ENCODE measurements at regions not wholly inside any gene's neighbourhood (a gene's known extent, or its start where the extent isn't known, plus 50 kb on each side); places are given as distances from the start of the nearest gene placed in this dataset.

DNA sequence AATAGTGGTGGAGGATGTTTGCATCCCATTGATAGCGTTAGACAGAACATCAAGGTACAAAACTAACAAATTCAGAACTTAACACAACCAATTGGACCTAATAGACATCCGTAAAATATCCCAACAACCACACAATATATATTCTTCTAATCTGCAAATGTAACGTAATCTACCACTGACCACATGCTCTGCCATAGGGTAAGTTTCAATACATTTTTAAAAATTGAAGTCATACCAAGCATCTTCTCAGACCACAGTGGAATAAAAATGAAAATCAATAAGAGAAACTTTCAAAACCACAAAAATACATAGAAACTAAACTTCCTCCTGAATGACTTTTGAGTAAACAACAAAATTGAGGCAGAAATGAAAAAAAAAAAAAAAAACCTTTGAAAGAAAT lies 1087.5 kb downstream of the KCNT2 start:
- H4K20me1 ChIP-seq (ENCODE audit: insufficient read depth, low read length): no peaks in the 10 kb centered on the region
- no peaks in the 10 kb centered on the region for H3K79me2 ChIP-seq (ENCODE audit: insufficient read depth, low read length)
- H3K27ac ChIP-seq (ENCODE audit: low read depth, low read length, poor library complexity, severe bottlenecking): no peak overlapping the region
- H3K9me3 ChIP-seq (ENCODE audit: low read length): no peaks in the 10 kb centered on the region
- H3K9me2 ChIP-seq (ENCODE audit: low read depth, low read length): no peaks in the 10 kb centered on the region
- H3K27me3 ChIP-seq (ENCODE audit: insufficient read depth, low read length): no peaks in the 10 kb centered on the region
- H3K4me1 ChIP-seq (ENCODE audit: insufficient read depth, low read length, severe bottlenecking): no peaks in the 10 kb centered on the region
- no peaks in the 10 kb centered on the region for H3F3A ChIP-seq (ENCODE audit: insufficient read depth, low read length)
- H3K36me3 ChIP-seq (ENCODE audit: insufficient read depth, low read length): no peaks in the 10 kb centered on the region
- no peak overlapping the region for H2AFZ ChIP-seq (ENCODE audit: low read length)
- no peak overlapping the region for H3K4me3 ChIP-seq (ENCODE audit: low read depth, low read length, poor library complexity, severe bottlenecking)
- no peak for TF ChIP-seq EZH2 (IDR thresholded peaks at IDR 0.05; ENCODE audit: borderline replicate concordance, low read length)
- TF ChIP-seq, protein P1, sequence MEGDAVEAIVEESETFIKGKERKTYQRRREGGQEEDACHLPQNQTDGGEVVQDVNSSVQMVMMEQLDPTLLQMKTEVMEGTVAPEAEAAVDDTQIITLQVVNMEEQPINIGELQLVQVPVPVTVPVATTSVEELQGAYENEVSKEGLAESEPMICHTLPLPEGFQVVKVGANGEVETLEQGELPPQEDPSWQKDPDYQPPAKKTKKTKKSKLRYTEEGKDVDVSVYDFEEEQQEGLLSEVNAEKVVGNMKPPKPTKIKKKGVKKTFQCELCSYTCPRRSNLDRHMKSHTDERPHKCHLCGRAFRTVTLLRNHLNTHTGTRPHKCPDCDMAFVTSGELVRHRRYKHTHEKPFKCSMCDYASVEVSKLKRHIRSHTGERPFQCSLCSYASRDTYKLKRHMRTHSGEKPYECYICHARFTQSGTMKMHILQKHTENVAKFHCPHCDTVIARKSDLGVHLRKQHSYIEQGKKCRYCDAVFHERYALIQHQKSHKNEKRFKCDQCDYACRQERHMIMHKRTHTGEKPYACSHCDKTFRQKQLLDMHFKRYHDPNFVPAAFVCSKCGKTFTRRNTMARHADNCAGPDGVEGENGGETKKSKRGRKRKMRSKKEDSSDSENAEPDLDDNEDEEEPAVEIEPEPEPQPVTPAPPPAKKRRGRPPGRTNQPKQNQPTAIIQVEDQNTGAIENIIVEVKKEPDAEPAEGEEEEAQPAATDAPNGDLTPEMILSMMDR (IDR thresholded peaks at IDR 0.05; ENCODE audit: low read length): no peak
- H3K9ac ChIP-seq (ENCODE audit: low read length): no peak overlapping the region
- no peak overlapping the region for H3K4me2 ChIP-seq (ENCODE audit: low read length)

DNA sequence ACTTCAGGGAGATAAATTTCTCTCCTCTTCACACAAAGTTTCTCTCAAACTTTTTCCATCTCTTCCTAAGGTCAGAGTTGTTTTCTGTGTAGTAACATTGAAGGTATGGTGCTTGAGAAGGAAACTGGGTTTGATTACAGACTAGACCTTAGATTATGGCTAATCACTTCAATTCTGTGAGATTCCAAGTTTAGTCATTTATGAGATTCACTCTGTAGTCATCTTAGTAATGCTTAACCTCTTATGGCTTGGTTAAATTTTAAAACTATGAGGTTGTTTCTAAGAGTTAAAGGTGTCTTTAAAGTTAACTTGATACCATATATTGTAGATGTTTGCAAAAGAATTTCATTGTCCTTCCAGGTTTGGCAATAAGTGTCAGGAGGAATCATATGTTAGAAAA lies 1092.2 kb downstream of the KCNT2 start:
- H3K36me3 ChIP-seq (ENCODE audit: insufficient read depth, low read length): no peaks in the 10 kb centered on the region
- H3K4me3 ChIP-seq (ENCODE audit: low read depth, low read length, poor library complexity, severe bottlenecking): no peak overlapping the region
- no peaks in the 10 kb centered on the region for H3K4me1 ChIP-seq (ENCODE audit: insufficient read depth, low read length, severe bottlenecking)
- no peaks in the 10 kb centered on the region for H3F3A ChIP-seq (ENCODE audit: insufficient read depth, low read length)
- no peaks in the 10 kb centered on the region for H4K20me1 ChIP-seq (ENCODE audit: insufficient read depth, low read length)
- no peak overlapping the region for H3K27ac ChIP-seq (ENCODE audit: low read depth, low read length, poor library complexity, severe bottlenecking)
- TF ChIP-seq, protein P1 (IDR thresholded peaks at IDR 0.05; ENCODE audit: low read length): no peak
- no peak for TF ChIP-seq EZH2 (IDR thresholded peaks at IDR 0.05; ENCODE audit: borderline replicate concordance, low read length)
- no peaks in the 10 kb centered on the region for H3K27me3 ChIP-seq (ENCODE audit: insufficient read depth, low read length)
- H3K9me2 ChIP-seq (ENCODE audit: low read depth, low read length): no peaks in the 10 kb centered on the region
- H3K9ac ChIP-seq (ENCODE audit: low read length): no peak overlapping the region
- H3K9me3 ChIP-seq (ENCODE audit: low read length): no peaks in the 10 kb centered on the region
- no peak overlapping the region for H2AFZ ChIP-seq (ENCODE audit: low read length)
- H3K4me2 ChIP-seq (ENCODE audit: low read length): no peak overlapping the region
- no peaks in the 10 kb centered on the region for H3K79me2 ChIP-seq (ENCODE audit: insufficient read depth, low read length)

DNA sequence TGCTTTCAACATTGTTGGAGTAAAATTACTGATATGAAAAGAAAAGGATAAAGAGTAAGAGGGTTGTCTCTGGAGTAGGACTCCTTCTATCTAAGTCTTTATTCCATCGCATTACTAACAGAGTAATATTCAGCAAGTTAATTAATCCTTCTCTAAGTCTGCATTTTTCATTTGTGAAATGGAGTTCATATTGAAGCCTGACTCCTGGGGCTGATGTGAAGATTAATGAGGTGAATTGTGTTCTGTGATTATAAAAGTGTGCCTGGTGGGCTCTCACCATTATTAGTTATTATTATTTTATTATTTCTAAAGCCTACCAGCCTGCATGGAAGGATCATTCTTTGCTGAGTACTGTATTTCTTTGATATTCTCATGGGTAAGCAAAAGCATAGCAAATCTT lies 1096.7 kb downstream of the KCNT2 start:
- no peak for TF ChIP-seq EZH2 (IDR thresholded peaks at IDR 0.05; ENCODE audit: borderline replicate concordance, low read length)
- TF ChIP-seq, protein P1 (IDR thresholded peaks at IDR 0.05; ENCODE audit: low read length): no peak
- no peaks in the 10 kb centered on the region for H3F3A ChIP-seq (ENCODE audit: insufficient read depth, low read length)
- no peaks in the 10 kb centered on the region for H3K27me3 ChIP-seq (ENCODE audit: insufficient read depth, low read length)
- no peaks in the 10 kb centered on the region; the same call in 1 of the 2 replicates for H3K9me2 ChIP-seq (ENCODE audit: low read depth, low read length)
- no peaks in the 10 kb centered on the region for H4K20me1 ChIP-seq (ENCODE audit: insufficient read depth, low read length)
- H3K36me3 ChIP-seq (ENCODE audit: insufficient read depth, low read length): no peaks in the 10 kb centered on the region
- no peak overlapping the region for H3K27ac ChIP-seq (ENCODE audit: low read depth, low read length, poor library complexity, severe bottlenecking)
- H3K4me1 ChIP-seq (ENCODE audit: insufficient read depth, low read length, severe bottlenecking): no peaks in the 10 kb centered on the region
- H3K4me3 ChIP-seq (ENCODE audit: low read depth, low read length, poor library complexity, severe bottlenecking): no peak overlapping the region
- H3K4me2 ChIP-seq (ENCODE audit: low read length): no peak overlapping the region
- no peaks in the 10 kb centered on the region for H3K9me3 ChIP-seq (ENCODE audit: low read length)
- no peak overlapping the region for H2AFZ ChIP-seq (ENCODE audit: low read length)
- H3K79me2 ChIP-seq (ENCODE audit: insufficient read depth, low read length): no peaks in the 10 kb centered on the region
- no peak overlapping the region for H3K9ac ChIP-seq (ENCODE audit: low read length)
